Fibroblast of gingiva (primary cell): ENCODE measurements at regions not wholly inside any gene's neighbourhood (a gene's known extent, or its start where the extent isn't known, plus 50 kb on each side); places are given as distances from the start of the nearest gene placed in this dataset.
A peak's percentile ranks its signal among the peaks of the same experiment; 100 is the strongest.
"Not testable (repeated sequence)": the region's sequence is repeated elsewhere in the genome, so short reads cannot be mapped to it uniquely, and the experiment has no call there.

Source experiments
- DNase-seq: peaks from one replicate; pipeline ENCODE4 v3.0.0-alpha.2; 2011; ENCODE audit warnings: low read depth

- no peak for DNase-seq
These were observed 158.3 kb downstream of the PDCD6IP start for GRCh38 chr3:33956776-33957175.

- no peak for DNase-seq
These were observed 158.7 kb downstream of the PDCD6IP start for GRCh38 chr3:33957176-33957575.

- no peak for DNase-seq
These were observed 160.2 kb downstream of the PDCD6IP start for GRCh38 chr3:33958661-33959060.

- DNase-seq = no peak
These were observed 164.0 kb downstream of the PDCD6IP start for GRCh38 chr3:33962396-33962795.

GRCh38 chr3:33970180-33970579, 171.8 kb downstream of the PDCD6IP start:
- not testable (repeated sequence) for DNase-seq

DNA sequence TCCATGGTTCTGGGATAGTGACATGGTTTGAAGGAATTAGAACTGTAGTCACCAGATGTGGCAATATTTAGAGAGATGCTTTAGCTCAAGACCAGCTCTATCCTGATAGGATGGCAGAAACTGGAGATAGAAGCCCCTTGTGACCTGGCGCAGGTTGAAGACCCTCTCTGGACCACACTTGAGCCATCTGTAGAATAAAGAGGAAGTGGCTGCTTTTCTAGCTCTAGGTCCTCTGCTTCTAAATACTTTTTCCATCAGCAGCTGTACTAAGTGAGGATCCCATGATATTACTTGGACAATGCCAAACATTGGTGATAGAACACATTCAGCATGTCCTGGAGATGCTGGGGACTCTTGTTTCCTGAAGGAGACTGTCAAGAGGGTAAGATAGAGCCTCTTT, 172.6 kb downstream of the PDCD6IP start:
- DNase-seq = no peak

- DNase-seq = no peak
These were observed 177.0 kb downstream of the PDCD6IP start for GRCh38 chr3:33975463-33975862.

GRCh38 chr3:33977227-33977626, 178.8 kb downstream of the PDCD6IP start:
- no peak for DNase-seq

DNA sequence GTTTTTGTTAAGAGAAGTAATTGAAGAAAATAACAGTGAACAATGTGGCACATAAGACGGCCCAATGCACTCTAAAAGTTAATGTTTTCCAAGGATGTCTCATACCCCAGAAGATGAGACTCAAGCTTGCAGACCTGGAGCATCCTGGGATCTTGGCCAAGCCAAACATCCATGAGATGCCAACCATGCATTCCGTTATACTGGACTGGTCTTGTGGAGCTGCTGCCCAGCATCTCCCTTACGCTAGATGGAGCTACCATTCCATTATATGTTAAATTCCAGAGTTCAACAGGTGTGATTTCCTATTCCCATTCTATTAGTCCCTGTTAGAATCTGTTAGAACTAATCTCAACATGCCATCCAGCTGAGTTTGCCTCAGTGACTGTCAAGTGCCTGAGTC, 181.8 kb downstream of the PDCD6IP start:
- DNase-seq = peak; percentile 80

DNA sequence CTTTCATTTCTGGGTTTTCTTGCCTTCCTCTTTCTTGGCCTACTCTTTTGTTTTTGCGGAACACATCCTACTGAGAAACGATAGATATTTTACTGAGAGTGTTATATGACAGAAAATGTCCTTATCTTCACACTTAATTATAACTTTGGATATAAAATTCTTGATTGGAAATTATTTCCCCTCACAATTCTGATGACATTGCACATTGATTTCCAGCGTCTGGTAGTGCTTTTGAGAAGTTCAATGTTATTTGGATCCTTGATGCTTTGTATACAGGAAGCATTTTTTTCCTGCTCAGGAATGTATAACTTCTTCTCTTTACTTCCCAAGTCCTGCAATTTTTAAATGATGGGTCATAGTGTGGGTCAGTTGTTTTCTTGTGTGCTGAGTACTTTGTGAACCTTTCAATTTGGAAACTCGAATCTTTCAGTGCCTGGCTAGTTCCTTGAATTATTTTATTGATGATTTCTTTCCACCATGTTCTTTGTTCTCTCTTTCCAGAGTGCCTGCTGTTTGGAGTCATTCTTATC, 183.9 kb downstream of the PDCD6IP start:
- DNase-seq = no peak

GRCh38 chr3:33982949-33983348, 184.5 kb downstream of the PDCD6IP start:
- DNase-seq = not testable (repeated sequence)

DNA sequence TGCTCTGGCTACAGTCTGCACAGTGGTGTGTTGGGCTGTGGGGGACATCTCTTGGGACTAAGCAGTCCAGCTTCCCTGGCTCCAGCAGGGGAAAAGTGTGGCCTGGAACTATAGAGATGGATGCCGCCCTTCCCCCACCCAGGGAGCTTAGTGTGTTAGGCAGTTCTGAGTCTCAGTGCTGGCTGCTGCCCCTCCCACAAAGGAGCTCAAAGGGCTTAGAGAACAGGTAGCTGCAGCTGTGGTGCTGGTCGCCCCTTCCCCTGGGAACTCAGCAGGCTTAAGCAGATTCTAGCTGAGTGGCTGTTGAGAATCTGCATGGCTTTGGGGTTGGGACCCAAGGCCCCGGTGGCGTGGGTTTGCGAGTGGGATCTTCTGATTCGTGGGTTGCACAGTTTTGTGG, 190.8 kb downstream of the PDCD6IP start:
- no peak for DNase-seq

DNA sequence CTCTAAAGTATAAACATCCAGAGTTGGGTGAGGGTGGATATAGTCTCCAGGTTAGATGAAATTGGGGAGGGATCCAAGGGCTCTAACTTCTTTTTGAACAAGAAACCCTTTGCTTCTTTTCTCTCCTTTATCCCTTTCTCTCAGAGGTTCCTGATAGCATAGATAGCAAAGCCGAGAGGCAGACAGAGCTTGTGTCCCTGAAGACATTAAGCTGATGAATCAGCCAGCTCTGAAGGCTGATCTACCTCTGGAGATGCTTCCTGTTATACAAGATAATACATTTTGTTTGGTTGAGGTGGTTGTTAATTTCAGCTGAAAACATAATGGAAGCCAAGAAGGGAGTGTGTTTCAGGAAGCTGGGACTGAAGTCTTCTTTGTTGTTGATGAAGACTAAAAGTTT, 193.2 kb downstream of the PDCD6IP start:
- DNase-seq = no peak

DNA sequence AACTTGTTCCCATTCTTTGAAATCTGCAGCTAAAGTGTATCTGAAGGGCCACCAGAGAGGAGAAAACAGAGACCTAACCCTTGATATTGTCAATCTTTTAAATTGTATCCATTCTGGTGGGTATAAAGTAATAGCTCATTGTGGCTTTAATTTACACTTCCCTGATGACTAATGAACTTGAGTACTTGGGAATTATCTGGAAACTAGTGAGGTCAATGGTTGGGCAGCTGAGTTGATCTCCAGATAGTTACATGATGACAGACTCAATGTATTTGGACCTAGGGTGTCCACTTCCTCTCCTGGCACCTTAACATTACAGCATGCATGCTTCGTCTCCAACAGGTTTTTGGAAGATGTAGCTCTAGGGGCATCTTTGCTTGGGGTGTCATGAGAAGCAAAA, 195.2 kb downstream of the PDCD6IP start:
- DNase-seq = no peak

DNA sequence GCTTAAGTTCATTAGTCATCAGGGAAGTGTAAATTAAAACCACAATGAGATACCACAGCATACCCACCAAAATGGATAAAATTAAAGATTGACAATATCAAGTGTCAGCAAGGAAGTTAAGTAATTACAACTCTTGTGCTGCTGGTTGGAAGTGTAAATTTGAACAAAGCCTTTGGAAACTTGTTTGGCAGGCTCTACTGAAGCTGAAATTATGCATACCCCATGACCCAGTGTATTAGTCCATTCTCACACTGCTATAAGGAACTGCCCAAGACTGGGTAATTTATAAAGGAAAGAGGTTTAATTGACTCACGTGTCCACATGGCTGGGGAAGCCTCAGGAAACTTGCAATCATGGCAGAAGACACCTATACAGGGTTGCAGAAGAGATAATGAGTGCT, 196.1 kb downstream of the PDCD6IP start:
- DNase-seq = no peak

DNA sequence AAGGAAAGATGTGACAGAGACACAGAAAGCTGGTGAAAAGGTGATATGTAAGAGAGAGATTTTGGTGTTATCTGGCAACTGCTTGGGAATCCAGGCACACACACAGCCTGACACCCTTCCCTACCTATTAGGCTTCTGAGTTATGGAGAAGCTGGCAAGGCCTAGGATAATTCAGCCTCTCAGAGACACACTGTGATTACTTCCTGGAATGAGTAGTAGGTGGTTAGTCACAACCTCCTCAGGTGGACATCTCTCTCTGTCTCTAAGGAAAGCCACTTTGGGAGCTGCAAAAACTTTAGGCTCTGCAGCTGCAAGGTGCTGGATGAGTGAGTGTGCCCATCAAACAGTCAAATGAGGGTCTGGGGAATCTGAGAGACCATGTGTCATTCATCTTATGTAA, 201.9 kb downstream of the PDCD6IP start:
- no peak for DNase-seq

DNA sequence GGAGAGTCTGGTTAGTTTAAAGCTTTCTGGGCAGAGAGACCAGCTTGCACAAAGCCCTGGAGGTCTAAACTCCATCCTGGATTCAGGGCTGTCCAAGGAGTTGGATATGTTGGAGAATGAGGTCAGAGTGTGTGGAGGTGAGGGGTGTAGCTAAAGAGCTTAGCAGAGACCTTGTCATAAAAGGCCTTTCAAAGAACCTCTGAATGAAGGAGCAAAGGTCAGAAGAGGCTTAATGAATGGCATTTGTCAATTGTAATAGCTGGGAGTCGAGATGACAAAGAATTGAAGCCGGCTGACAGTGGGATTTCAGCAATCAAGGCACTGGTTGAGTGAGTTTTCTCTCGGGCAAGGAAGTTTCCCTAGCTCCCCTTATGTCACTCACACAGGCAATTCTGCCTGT, 202.6 kb downstream of the PDCD6IP start:
- no peak for DNase-seq

GRCh38 chr3:34001990-34002389, 203.6 kb downstream of the PDCD6IP start:
- no peak for DNase-seq

- no peak for DNase-seq
These were observed 204.2 kb downstream of the PDCD6IP start for GRCh38 chr3:34002569-34003100.

GRCh38 chr3:34005886-34006285, 207.5 kb downstream of the PDCD6IP start:
- DNase-seq = no peak

- no peak for DNase-seq
These were observed 209.8 kb downstream of the PDCD6IP start for GRCh38 chr3:34008191-34008590.

DNA sequence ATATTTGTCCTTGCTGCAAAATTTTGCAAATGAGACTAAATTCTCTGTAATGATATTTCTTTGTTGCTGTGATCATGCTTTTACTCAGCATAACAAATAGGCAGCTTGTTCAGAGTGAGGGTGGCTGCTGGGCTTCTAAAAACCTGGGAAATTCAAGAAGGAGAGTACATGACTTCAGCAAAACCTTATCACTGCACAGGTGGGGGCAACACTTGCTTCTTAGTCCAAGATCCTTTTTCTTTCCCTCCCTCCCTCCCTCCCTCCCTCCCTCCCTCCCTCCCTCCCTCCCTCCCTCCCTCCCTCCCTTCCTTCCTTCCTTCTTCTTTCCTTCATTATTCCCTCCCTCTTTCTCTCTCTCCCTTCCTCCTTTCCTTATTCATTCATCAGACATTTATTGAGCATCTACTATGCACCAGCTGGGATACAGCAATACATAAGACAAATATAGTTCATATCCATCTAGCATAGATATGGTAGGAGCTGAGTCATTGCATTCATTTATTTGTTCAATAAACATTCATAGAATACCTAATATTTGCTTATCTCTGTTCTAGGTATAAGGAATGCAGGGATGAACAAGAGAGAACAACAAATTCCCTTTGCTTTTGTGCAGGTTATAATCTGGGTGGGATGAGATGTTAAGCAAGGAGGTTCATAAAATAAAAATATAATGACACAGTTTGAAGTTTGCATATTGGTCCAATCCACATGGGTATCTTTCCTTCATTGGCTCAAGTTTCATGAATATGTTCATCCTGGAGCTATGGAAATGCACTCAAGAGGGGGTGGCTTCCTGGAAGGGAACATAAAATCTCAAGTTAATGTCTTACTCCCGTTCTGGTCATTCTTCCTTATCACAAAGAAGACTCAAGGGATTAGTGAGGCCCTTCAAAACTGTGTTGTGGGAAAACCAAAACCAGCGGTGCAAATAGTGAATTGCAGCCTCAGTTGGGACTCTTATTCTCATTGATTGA, 210.7 kb downstream of the PDCD6IP start:
- no peak for DNase-seq
